OCI-LY7 (cell line): ENCODE measurements at regions not wholly inside any gene's neighbourhood (a gene's known extent, or its start where the extent isn't known, plus 50 kb on each side); places are given as distances from the start of the nearest gene placed in this dataset.

Experiments used
- BruUV-seq: library from RNA; stranded (reverse); fragments of 400-500 nt; replicated peaks from 2 replicates; lab custom pipeline; 2021; lab: Mats Ljungman, UMichigan
- CTCF ChIA-PET: fragments of 300-600 bp; sonication (Branson Sonifier 250); formaldehyde crosslinking; loops from one replicate; lab custom pipeline; 2022; ENCODE audit warnings: antibody characterized with exemption; ENCODE audit not compliant: unreplicated experiment; lab: Charles Lee
- POLR2A ChIA-PET: fragments of 300-600 bp; sonication (Branson Sonifier 250); formaldehyde crosslinking; loops from one replicate; lab custom pipeline; 2022; ENCODE audit warnings: antibody characterized with exemption; lab: Charles Lee
- DNase-seq: peaks from one replicate; pipeline ENCODE4 v3.0.0-alpha.2; 2015; ENCODE audit warnings: low spot score
- H2AFZ ChIP-seq: fragments of 200-600 bp; sonication (generic), shearing (Covaris generic); 2 replicates; pipeline ENCODE4 v1.6.1; 2014; ENCODE audit warnings: mild to moderate bottlenecking, antibody characterized with exemption, low read length, moderate library complexity
- H3K27ac ChIP-seq: fragments of 200-600 bp; sonication (generic); 2 replicates; pipeline ENCODE4 v1.5.1; 2014; ENCODE audit warnings: mixed run types, low read depth, mild to moderate bottlenecking, moderate library complexity, low read length, inconsistent platforms; ENCODE audit not compliant: poor library complexity, severe bottlenecking
- H3K36me3 ChIP-seq: fragments of 200-600 bp; sonication (generic); 2 replicates; pipeline ENCODE4 v1.6.1; 2014; ENCODE audit warnings: mild to moderate bottlenecking, antibody characterized with exemption, low read length, moderate library complexity, mixed read lengths; ENCODE audit not compliant: insufficient read depth
- H3K4me1 ChIP-seq: fragments of 200-600 bp; sonication (generic); 2 replicates; pipeline ENCODE4 v1.5.1; 2014; ENCODE audit warnings: mild to moderate bottlenecking, low read length; ENCODE audit not compliant: insufficient read depth, poor library complexity, severe bottlenecking
- H3K4me2 ChIP-seq: fragments of 200-600 bp; sonication (generic); 2 replicates; pipeline ENCODE4 v1.6.1; 2014; ENCODE audit warnings: mild to moderate bottlenecking, low read length
- H3K4me3 ChIP-seq: fragments of 200-600 bp; sonication (generic); 2 replicates; pipeline ENCODE4 v1.5.1; 2014; ENCODE audit warnings: mild to moderate bottlenecking, low read depth, low read length; ENCODE audit not compliant: poor library complexity, severe bottlenecking
- H3K79me2 ChIP-seq: fragments of 200-600 bp; sonication (generic); 2 replicates; pipeline ENCODE4 v1.6.1; 2016; ENCODE audit warnings: low read depth, mild to moderate bottlenecking, low read length, moderate library complexity, mixed read lengths; ENCODE audit not compliant: insufficient read depth
- H3K9me2 ChIP-seq: fragments of 200-600 bp; sonication (generic); 2 replicates; pipeline ENCODE4 v1.6.1; 2016; ENCODE audit warnings: mild to moderate bottlenecking, low read length, mixed read lengths; ENCODE audit not compliant: insufficient read depth
- H3K9me3 ChIP-seq: fragments of 200-600 bp; sonication (generic); 2 replicates; pipeline ENCODE4 v1.6.1; 2014; ENCODE audit warnings: mild to moderate bottlenecking, mixed run types, low read length, mixed read lengths
- H4K20me1 ChIP-seq: fragments of 200-600 bp; sonication (generic); 2 replicates; pipeline ENCODE4 v1.6.1; 2014; ENCODE audit warnings: mild to moderate bottlenecking, antibody characterized with exemption, low read length, moderate library complexity, mixed read lengths; ENCODE audit not compliant: insufficient read depth
- EZH2phosphoT487 ChIP-seq: fragments of 200-600 bp; sonication (generic); IDR thresholded peaks from 2 replicates; pipeline ENCODE4 v1.6.1; 2018; ENCODE audit warnings: low read depth, borderline replicate concordance, mild to moderate bottlenecking, mixed run types, antibody characterized with exemption, low read length, moderate library complexity, mixed read lengths
- intact Hi-C: fragments of 100-400 bp; cut with micrococcal nuclease; formaldehyde crosslinking; loops from one replicate; pipeline ENCODE4 v1.10.0; 2022; ENCODE audit not compliant: unreplicated experiment
- TF ChIP-seq, protein P1 (sequence below): fragments of 200-600 bp; sonication (generic); conservative IDR thresholded peaks from 2 replicates; pipeline ENCODE4 v1.5.1; 2014; ENCODE audit warnings: mild to moderate bottlenecking, antibody characterized with exemption, low read length, moderate library complexity, mixed read lengths

DNA sequence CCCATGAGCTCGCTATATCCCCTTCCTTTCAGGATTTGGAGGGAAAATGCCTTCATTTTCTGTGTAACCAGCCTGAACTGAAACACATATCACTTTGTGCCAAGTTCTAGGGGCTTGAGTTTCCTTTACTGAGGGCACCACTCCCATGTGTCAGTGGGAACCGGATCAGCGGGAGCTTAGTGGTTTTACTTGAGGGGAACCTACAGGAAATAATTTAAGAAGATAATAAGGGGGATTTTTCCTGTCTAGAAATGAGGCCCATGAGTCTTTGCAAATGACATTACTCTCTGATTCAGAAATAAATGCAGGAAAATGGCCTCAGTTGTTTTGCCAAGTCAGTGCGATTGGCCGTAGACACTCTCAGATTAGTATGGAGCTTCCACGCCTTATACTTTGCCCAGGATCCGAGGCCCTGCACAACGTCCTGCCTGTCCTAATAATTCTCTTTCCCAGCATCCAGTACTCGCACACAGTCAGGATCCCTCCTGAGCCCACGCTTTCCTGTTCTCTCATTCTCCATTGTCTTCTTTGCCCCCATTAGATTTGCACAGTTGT lies 86.4 kb upstream of the LYZL1 start:
- Histone ChIP-seq H3K79me2 (no peaks in the 10 kb centered on the region), H2AFZ (no peak overlapping the region), H3K27ac (no peak overlapping the region), H3K4me2 (no peak overlapping the region), H3K4me1 (no peaks in the 10 kb centered on the region), H4K20me1 (no peaks in the 10 kb centered on the region), H3K9me3 (no peaks in the 10 kb centered on the region), H3K4me3 (no peak overlapping the region), H3K9me2 (no peaks in the 10 kb centered on the region), H3K36me3 (no peaks in the 10 kb centered on the region)
- intact Hi-C loops: no loop called here
- TF ChIP-seq, protein P1, sequence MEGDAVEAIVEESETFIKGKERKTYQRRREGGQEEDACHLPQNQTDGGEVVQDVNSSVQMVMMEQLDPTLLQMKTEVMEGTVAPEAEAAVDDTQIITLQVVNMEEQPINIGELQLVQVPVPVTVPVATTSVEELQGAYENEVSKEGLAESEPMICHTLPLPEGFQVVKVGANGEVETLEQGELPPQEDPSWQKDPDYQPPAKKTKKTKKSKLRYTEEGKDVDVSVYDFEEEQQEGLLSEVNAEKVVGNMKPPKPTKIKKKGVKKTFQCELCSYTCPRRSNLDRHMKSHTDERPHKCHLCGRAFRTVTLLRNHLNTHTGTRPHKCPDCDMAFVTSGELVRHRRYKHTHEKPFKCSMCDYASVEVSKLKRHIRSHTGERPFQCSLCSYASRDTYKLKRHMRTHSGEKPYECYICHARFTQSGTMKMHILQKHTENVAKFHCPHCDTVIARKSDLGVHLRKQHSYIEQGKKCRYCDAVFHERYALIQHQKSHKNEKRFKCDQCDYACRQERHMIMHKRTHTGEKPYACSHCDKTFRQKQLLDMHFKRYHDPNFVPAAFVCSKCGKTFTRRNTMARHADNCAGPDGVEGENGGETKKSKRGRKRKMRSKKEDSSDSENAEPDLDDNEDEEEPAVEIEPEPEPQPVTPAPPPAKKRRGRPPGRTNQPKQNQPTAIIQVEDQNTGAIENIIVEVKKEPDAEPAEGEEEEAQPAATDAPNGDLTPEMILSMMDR: no peak
- no peak for TF ChIP-seq EZH2phosphoT487
- CTCF ChIA-PET: no interaction called here
- no TSS peak for BruUV-seq
- no peak for DNase-seq
- POLR2A ChIA-PET: interaction anchor here (0.7 kb wide), 1 partner anchor 15 kb away, joined by 3 read pairs; no protein-coding TSS in a partner anchor

DNA sequence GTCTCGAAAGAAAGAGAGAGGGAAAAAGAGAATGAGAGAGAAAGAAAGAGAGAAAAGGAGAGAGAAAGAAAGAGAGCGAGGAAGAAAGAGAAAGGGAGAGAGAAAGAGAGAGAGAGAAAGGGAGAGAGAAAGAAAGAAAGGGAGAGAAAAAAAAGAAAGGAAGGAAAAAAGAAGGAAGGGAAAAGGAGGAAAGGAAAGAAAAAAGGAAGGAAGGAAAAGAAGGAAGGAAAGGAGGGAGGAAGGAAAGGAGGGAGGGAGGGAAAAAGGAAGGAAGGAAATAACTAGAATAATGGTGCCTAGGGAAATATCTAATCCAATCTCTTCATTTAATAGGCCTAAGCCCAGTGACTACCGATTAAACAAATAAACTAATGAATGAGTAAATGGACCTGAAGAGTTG lies 85.4 kb upstream of the LYZL1 start:
- CTCF ChIA-PET: no interaction called here
- BruUV-seq: no TSS peak

More for the DNA sequence above, 85.4 kb upstream of the LYZL1 start:
- no peaks in the 10 kb centered on the region for H4K20me1 ChIP-seq
- no peaks in the 10 kb centered on the region for H3K79me2 ChIP-seq
- DNase-seq: no peak
- H3K9me2 ChIP-seq: no peaks in the 10 kb centered on the region
- H3K4me3 ChIP-seq: no peak overlapping the region
- TF ChIP-seq, protein P1: no peak
- no peak for TF ChIP-seq EZH2phosphoT487
- H3K27ac ChIP-seq: no peak overlapping the region
- intact Hi-C loops: no loop called here
- H2AFZ ChIP-seq: no peak overlapping the region
- no peaks in the 10 kb centered on the region for H3K9me3 ChIP-seq
- no peaks in the 10 kb centered on the region for H3K4me1 ChIP-seq
- no peak overlapping the region for H3K4me2 ChIP-seq
- POLR2A ChIA-PET: interaction anchor here (0.7 kb wide), 1 partner anchor 14 kb away, joined by 3 read pairs; no protein-coding TSS in a partner anchor
- no peaks in the 10 kb centered on the region for H3K36me3 ChIP-seq
